Fibroblast of villous mesenchyme (primary cell): ENCODE measurements at regions not wholly inside any gene's neighbourhood (a gene's known extent, or its start where the extent isn't known, plus 50 kb on each side); places are given as distances from the start of the nearest gene placed in this dataset.

ENCODE experiments used
- DNase-seq: peaks from one replicate; pipeline ENCODE4 v3.0.0-alpha.2; 2010; ENCODE audit warnings: low read depth
- H3K4me3 ChIP-seq: 2 replicates; pipeline ENCODE4 v1.5.1; 2011; ENCODE audit warnings: low read depth, mild to moderate bottlenecking, low read length
- CTCF ChIP-seq: IDR thresholded peaks from 2 replicates; pipeline ENCODE4 v1.5.1; 2012; ENCODE audit warnings: low read depth, mild to moderate bottlenecking, low read length; ENCODE audit not compliant: insufficient read depth

- no peak for DNase-seq
- H3K4me3 ChIP-seq, result no peak overlapping the region
- TF ChIP-seq CTCF, result no peak
Observed at GRCh38 chr2:11100976-11101375, 54.3 kb upstream of the SLC66A3 start.

- no peak for DNase-seq
- H3K4me3 ChIP-seq, result no peak overlapping the region
- no peak for TF ChIP-seq CTCF
Observed at GRCh38 chr2:11101430-11101829, 53.8 kb upstream of the SLC66A3 start.

GRCh38 chr2:11102466-11102865, 52.8 kb upstream of the SLC66A3 start:
- no peak overlapping the region for H3K4me3 ChIP-seq
- TF ChIP-seq CTCF, result no peak
- no peak for DNase-seq

- no peak overlapping the region for H3K4me3 ChIP-seq
- TF ChIP-seq CTCF, result no peak
- DNase-seq, result no peak
Observed at GRCh38 chr2:11102956-11103860, 52.1 kb upstream of the SLC66A3 start.

- no peak for TF ChIP-seq CTCF
- DNase-seq, result no peak
- no peak overlapping the region for H3K4me3 ChIP-seq
Observed at GRCh38 chr2:11103984-11104793, 51.1 kb upstream of the SLC66A3 start.

- no peak for TF ChIP-seq CTCF
- no peak overlapping the region for H3K4me3 ChIP-seq
- DNase-seq, result no peak
Observed at GRCh38 chr2:11104794-11105660, 50.2 kb upstream of the SLC66A3 start.
